ENCODE measurements at regions not wholly inside any gene's neighbourhood (a gene's known extent, or its start where the extent isn't known, plus 50 kb on each side); places are given as distances from the start of the nearest gene placed in this dataset.

DNA sequence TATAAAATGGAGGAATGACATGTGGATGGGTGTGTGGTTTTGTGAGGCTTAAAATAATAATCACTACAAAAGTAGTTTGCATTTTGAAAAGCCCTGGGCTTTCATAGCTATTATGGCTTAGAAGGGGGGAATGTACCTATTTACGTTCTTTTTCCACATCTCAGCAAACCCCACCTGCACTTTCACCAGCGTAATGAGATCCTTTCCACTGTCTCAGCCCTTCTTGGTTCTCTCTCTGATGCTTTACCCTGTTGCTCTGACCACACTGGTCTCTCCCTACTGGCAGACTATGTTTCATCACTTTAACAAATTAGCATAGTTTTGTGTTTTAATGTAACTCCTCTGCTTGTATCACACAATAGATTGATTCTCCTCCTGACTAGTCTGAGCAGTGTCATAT lies 234.6 kb downstream of the DMRT2 start:
- TF ChIP-seq CTCF (IDR thresholded peaks at IDR 0.05): no peak
- TF ChIP-seq POLR2A (IDR thresholded peaks at IDR 0.05): no peak
- no peak for TF ChIP-seq POLR2AphosphoS5 (IDR thresholded peaks at IDR 0.05)

Measured in stomach (tissue), 4 donors.